ENCODE measurements at regions not wholly inside any gene's neighbourhood (a gene's known extent, or its start where the extent isn't known, plus 50 kb on each side); places are given as distances from the start of the nearest gene placed in this dataset.

DNA sequence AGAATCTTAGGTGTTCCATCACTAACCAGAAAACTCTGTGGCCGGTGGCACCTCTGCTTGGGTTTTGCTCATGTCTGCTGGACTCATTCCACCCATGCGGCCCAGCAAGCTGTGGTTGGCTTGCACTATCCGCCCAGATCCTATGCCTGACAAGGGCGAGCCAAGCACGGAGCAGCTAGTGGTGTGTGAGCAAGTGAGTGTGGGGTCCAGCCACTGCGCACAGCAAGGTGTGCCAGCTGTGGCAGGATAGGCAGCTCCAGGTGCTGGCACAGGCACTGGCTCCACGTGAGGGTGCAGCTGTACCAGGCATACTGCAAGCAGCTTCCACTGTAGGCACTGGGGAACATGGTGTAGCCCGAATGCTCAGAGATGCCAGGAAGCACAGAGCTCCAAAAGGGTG is 813.7 kb upstream of the CNTN5 start:
- no peaks in the 10 kb centered on the region for H3K27me3 Mint-ChIP-seq (ENCODE audit: low read depth in 3 of 3)
- H3K9me3 Mint-ChIP-seq, result peaks cover 0 to 17% (median 10%) of the 10 kb centered on the region in 7 donors
- DNase-seq, result no peak
- no peaks in the 10 kb centered on the region for H3K79me2 ChIP-seq (ENCODE audit: insufficient read depth, low read length)
- no peak overlapping the region for H3K4me3 ChIP-seq (replicated peaks in 1 of 3; ENCODE audit: low read depth in 2 of 3, low read length in 3 of 3)
- no peak overlapping the region for H3K27ac ChIP-seq (ENCODE audit: low read depth in 1 of 2, low read length in 2 of 2)
- no peaks in the 10 kb centered on the region for H3K4me1 Mint-ChIP-seq
- WGBS (ENCODE audit: insufficient coverage), result 93% methylated on average over 8 of the region's 8 CpGs
- no peak overlapping the region for H3K9ac ChIP-seq (ENCODE audit: insufficient read depth, low read length, poor library complexity, severe bottlenecking)
- H3K27ac Mint-ChIP-seq, result no peak overlapping the region
- H3K27me3 ChIP-seq (ENCODE audit: control insufficient read depth in 2 of 2, insufficient read depth in 2 of 2, low read length in 2 of 2), result no peaks in the 10 kb centered on the region
- peaks cover 7 to 20% of the 10 kb centered on the region in 2 donors for H3K9me3 ChIP-seq (replicated peaks in 1 of 2; ENCODE audit: control insufficient read depth in 1 of 2, insufficient read depth in 1 of 2, low read length in 2 of 2)
- H3K36me3 ChIP-seq (replicated peaks in 1 of 2; ENCODE audit: control insufficient read depth in 1 of 2, insufficient read depth in 2 of 2, low read length in 2 of 2), result no peaks in the 10 kb centered on the region
- H3K36me3 Mint-ChIP-seq, result no peaks in the 10 kb centered on the region
- H3K4me2 ChIP-seq (replicated peaks; ENCODE audit: extremely low read depth, low read length, poor library complexity, severe bottlenecking), result no peak overlapping the region
- intact Hi-C loops (cut with micrococcal nuclease), result no loop called here
- H3K4me1 ChIP-seq (ENCODE audit: control insufficient read depth in 1 of 2, insufficient read depth in 2 of 2, low read length in 2 of 2), result no peaks in the 10 kb centered on the region
- H3K4me3 Mint-ChIP-seq, result no peak overlapping the region
- no peaks in the 10 kb centered on the region for H4K20me1 ChIP-seq (ENCODE audit: insufficient read depth, low read length)
- H2AFZ ChIP-seq (ENCODE audit: insufficient read depth, low read depth, low read length, poor library complexity, severe bottlenecking), result no peak overlapping the region
- TF ChIP-seq, protein P1, sequence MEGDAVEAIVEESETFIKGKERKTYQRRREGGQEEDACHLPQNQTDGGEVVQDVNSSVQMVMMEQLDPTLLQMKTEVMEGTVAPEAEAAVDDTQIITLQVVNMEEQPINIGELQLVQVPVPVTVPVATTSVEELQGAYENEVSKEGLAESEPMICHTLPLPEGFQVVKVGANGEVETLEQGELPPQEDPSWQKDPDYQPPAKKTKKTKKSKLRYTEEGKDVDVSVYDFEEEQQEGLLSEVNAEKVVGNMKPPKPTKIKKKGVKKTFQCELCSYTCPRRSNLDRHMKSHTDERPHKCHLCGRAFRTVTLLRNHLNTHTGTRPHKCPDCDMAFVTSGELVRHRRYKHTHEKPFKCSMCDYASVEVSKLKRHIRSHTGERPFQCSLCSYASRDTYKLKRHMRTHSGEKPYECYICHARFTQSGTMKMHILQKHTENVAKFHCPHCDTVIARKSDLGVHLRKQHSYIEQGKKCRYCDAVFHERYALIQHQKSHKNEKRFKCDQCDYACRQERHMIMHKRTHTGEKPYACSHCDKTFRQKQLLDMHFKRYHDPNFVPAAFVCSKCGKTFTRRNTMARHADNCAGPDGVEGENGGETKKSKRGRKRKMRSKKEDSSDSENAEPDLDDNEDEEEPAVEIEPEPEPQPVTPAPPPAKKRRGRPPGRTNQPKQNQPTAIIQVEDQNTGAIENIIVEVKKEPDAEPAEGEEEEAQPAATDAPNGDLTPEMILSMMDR (IDR thresholded peaks at IDR 0.05), result no peak

DNA sequence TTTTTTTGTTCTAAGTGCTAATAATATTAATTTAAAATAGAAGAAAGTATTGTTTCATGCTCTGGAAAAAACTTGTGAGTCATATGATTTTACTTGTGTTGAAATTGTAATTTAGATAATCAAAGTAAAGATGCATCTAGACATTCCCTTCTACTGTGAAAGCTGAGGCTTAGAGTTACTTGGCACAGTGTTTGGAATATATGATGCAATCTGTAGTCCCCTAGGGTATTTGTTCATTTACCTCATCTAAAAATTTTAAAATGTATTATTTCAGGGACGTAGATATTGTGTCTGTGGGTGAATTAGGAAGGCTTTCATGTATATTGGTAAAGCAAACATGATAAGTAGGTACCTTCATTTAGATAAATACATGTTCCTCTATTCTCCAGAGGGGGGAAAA is 793.5 kb upstream of the CNTN5 start:
- Histone ChIP-seq H3K79me2 (ENCODE audit: insufficient read depth, low read length) (no peaks in the 10 kb centered on the region), H3K9ac (ENCODE audit: insufficient read depth, low read length, poor library complexity, severe bottlenecking) (no peak overlapping the region), H4K20me1 (ENCODE audit: insufficient read depth, low read length) (no peaks in the 10 kb centered on the region), H3K4me1 (ENCODE audit: control insufficient read depth in 1 of 2, insufficient read depth in 2 of 2, low read length in 2 of 2) (no peaks in the 10 kb centered on the region), H3K27ac (ENCODE audit: low read depth in 1 of 2, low read length in 2 of 2) (no peak overlapping the region), H2AFZ (ENCODE audit: insufficient read depth, low read depth, low read length, poor library complexity, severe bottlenecking) (no peak overlapping the region), H3K36me3 (replicated peaks in 1 of 2; ENCODE audit: control insufficient read depth in 1 of 2, insufficient read depth in 2 of 2, low read length in 2 of 2) (no peaks in the 10 kb centered on the region), H3K9me3 (replicated peaks in 1 of 2; ENCODE audit: control insufficient read depth in 1 of 2, insufficient read depth in 1 of 2, low read length in 2 of 2) (no peaks in the 10 kb centered on the region), H3K27me3 (ENCODE audit: control insufficient read depth in 2 of 2, insufficient read depth in 2 of 2, low read length in 2 of 2) (no peaks in the 10 kb centered on the region), H3K4me2 (replicated peaks; ENCODE audit: extremely low read depth, low read length, poor library complexity, severe bottlenecking) (no peak overlapping the region), H3K4me3 (replicated peaks in 1 of 3; ENCODE audit: low read depth in 2 of 3, low read length in 3 of 3) (no peak overlapping the region)
- peaks cover 0 to 6% (median 0%) of the 10 kb centered on the region in 7 donors for H3K9me3 Mint-ChIP-seq
- intact Hi-C loops (cut with micrococcal nuclease), result no loop called here
- WGBS (ENCODE audit: insufficient coverage), result no CpG with 5 or more reads among the region's 1 CpG
- H3K27me3 Mint-ChIP-seq (ENCODE audit: low read depth in 3 of 3), result no peaks in the 10 kb centered on the region
- DNase-seq, result no peak
- no peaks in the 10 kb centered on the region for H3K4me1 Mint-ChIP-seq
- H3K36me3 Mint-ChIP-seq, result no peaks in the 10 kb centered on the region
- no peak overlapping the region for H3K27ac Mint-ChIP-seq
- H3K4me3 Mint-ChIP-seq, result no peak overlapping the region
- TF ChIP-seq, protein P1 (IDR thresholded peaks at IDR 0.05), result no peak

Measured in CD14-positive monocyte (primary cell).